Heart right ventricle (tissue), 16 donors: ENCODE measurements at regions not wholly inside any gene's neighbourhood (a gene's known extent, or its start where the extent isn't known, plus 50 kb on each side); places are given as distances from the start of the nearest gene placed in this dataset.
A peak's percentile ranks its signal among the peaks of the same experiment; 100 is the strongest.

Experiments used
- ATAC-seq, 8 donors: fragments of 200-7000 bp; cut with Tn5 transposase; one replicate each; pipeline ENCODE4 v1.9.1; 2020; ENCODE audit warnings: mild to moderate bottlenecking in 8 of 8, moderate library complexity in 8 of 8, moderate number of reproducible peaks in 1 of 8
- DNase-seq, 2 donors: peaks; one replicate each; pipeline ENCODE4 v3.0.0-alpha.2; 2020
- H3K27ac ChIP-seq, 10 donors: fragments of 200-600 bp; sonication (generic) in 2 of 10; one replicate each; pipeline versions ENCODE4 v1.5.0 to v1.8.0; 2020 to 2022; ENCODE audit warnings: mild to moderate bottlenecking in 3 of 10
- H3K27me3 ChIP-seq, 7 donors: fragments of 200-600 bp; one replicate each; pipeline ENCODE4 v1.8.0; 2021 to 2022; ENCODE audit warnings: mild to moderate bottlenecking in 2 of 7
- H3K36me3 ChIP-seq, 9 donors: fragments of 200-600 bp; sonication (generic) in 1 of 9; one replicate each; pipeline versions ENCODE4 v1.5.0 to v1.8.0; 2020 to 2022; ENCODE audit warnings: mild to moderate bottlenecking in 2 of 9
- H3K4me1 ChIP-seq, 9 donors: fragments of 200-600 bp; sonication (generic) in 1 of 9; one replicate each; pipeline versions ENCODE4 v1.5.0 to v1.8.0; 2020 to 2022; ENCODE audit warnings: mild to moderate bottlenecking in 4 of 9
- H3K4me3 ChIP-seq, 10 donors: fragments of 200-600 bp; sonication (generic) in 2 of 10; one replicate each; pipeline versions ENCODE4 v1.5.0 to v1.8.0; 2020 to 2022; ENCODE audit warnings: mild to moderate bottlenecking in 7 of 10, moderate library complexity in 2 of 10
- H3K9me3 ChIP-seq, 11 donors: fragments of 200-600 bp in 10 of 11; sonication (generic) in 2 of 11; one replicate each; pipeline versions ENCODE4 v1.5.0 to v1.8.0; 2013 to 2022; ENCODE audit warnings: mild to moderate bottlenecking in 2 of 11, control low read depth in 1 of 11, moderate library complexity in 1 of 11
- WGBS, 2 donors: extraction: QIAGEN DNeasy Blood & Tissue Kit; methylation state at CpG; one replicate each; pipeline ENCODE4 v1.1.7; 2013; ENCODE audit warnings: inconsistent platforms in 1 of 2; 5-methylcytosine and 5-hydroxymethylcytosine counted together
- intact Hi-C, 10 donors: fragments of 100-400 bp; cut with DNase I; formaldehyde crosslinking; loops; one replicate each; pipeline versions ENCODE4 v1.11.1 to v1.14.2; 2022
- TF ChIP-seq, protein P1 (sequence below), 9 donors: fragments of 200-600 bp; sonication (generic) in 2 of 9; IDR thresholded peaks; one replicate each; pipeline versions ENCODE4 v1.5.0 to v1.8.0; 2021 to 2022; ENCODE audit warnings: antibody characterized with exemption in 9 of 9, mild to moderate bottlenecking in 5 of 9, moderate library complexity in 1 of 9
- donor health status: Arrhythmogenic right ventricular cardiomyopathy.
- donor health status: ischemic (EF 13 %, LVEDD 7.1; RV severe dilation, severe dysfunction).
- donor health status: healthy with polysubstance abuse.
- donor health status: DM: no; HTN: yes; CAD: no.
- donor health status: DM: no; HTN: no; CAD: no.
- donor health status: ischemic (EF 25% LVEDD 6.9; RV normal size, moderate dysfunction).
- donor health status: ischemic (EF 25% LVEDD 5.7; RV mildly dilated, moderate dysfunction).
- donor health status: healthy.
- donor health status: DM: yes; HTN: yes; CAD: no.
- donor health status: Ischemic cardiomyopathy.
- donor health status: ischemic (EF 35%, LVEDD 5.7; RV mildly dilated, moderate dysfunction).
- donor health status: nonischemic (EF 11% LVEDD 7.7; RV severe dilation, severe dysfunction).
- donor health status: DM: yes; HTN: yes; CAD: no.
- donor health status: PGD.
- donor health status: ischemic (EF 29% LVEDD 5.4; RV normal size, mild dysfunction).
- donor health status: nonischemic (EF 23%, LVEDD 6.1; RV moderate dilation, normal function).

DNA sequence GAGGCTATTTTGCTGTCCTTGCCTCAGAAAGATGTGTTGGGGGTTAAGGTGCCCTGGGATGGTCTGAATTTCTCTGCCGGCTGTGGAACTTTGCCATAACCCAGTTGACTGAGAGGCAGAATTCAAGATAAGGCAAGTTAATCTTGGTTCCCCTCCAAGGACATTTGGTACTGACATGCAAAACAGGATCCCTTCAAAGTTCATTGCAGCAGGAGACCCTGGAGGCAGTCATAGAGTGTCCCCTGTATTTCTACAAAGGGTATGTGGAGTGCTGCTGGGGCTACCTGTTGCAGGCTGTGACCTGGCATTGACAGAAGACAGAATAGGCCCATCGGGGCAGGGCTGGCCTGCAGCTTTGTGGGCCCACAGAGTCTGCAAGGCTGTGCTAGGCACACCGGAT lies 135.6 kb upstream of the IRX3 start:
- Histone ChIP-seq H3K36me3 (no peaks in the 10 kb centered on the region), H3K4me3 (no peak overlapping the region), H3K27me3 (no peaks in the 10 kb centered on the region), H3K4me1 (peaks cover 0 to 33% (median 10%) of the 10 kb centered on the region in 9 donors), H3K9me3 (no peaks in the 10 kb centered on the region), H3K27ac (peak overlapping the region in 9 of 10 donors; percentile 52 to 84 (median 74))
- DNase-seq (peak; percentile 37 to 46), ATAC-seq (peak; percentile 34 to 95 (median 88))
- TF ChIP-seq, protein P1, sequence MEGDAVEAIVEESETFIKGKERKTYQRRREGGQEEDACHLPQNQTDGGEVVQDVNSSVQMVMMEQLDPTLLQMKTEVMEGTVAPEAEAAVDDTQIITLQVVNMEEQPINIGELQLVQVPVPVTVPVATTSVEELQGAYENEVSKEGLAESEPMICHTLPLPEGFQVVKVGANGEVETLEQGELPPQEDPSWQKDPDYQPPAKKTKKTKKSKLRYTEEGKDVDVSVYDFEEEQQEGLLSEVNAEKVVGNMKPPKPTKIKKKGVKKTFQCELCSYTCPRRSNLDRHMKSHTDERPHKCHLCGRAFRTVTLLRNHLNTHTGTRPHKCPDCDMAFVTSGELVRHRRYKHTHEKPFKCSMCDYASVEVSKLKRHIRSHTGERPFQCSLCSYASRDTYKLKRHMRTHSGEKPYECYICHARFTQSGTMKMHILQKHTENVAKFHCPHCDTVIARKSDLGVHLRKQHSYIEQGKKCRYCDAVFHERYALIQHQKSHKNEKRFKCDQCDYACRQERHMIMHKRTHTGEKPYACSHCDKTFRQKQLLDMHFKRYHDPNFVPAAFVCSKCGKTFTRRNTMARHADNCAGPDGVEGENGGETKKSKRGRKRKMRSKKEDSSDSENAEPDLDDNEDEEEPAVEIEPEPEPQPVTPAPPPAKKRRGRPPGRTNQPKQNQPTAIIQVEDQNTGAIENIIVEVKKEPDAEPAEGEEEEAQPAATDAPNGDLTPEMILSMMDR (IDR thresholded peaks at IDR 0.05), result no peak
- intact Hi-C loops, result loop anchor here in 4 of 10 donors (1.0 to 10.0 kb wide), 4 partner anchors 24 to 83 kb away; no protein-coding TSS in a partner anchor
- 25 to 52% methylated on average over 3 of the region's 3 CpGs for WGBS, 2 donors

DNA sequence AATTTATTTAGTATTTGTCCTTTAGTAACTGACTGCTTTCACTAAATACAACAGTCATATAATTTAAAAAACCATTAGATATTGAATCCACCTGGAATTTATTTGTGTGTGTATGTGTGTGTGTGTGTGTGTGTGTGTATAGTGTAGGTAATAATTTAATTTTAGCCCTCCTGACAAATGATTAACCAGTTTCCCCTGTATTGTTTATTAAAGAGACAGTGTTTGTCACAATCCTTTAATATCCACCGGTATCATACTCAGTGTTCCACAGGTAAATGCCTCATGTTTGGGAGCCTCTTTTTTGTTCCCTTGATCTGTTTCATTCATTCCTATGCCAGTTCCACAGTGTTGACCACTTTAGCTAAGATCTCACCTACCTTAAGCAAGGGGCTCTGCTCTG lies 134.6 kb upstream of the IRX3 start:
- Histone ChIP-seq H3K4me3 (no peak overlapping the region), H3K9me3 (no peaks in the 10 kb centered on the region), H3K27me3 (no peaks in the 10 kb centered on the region), H3K4me1 (peaks cover 0 to 31% (median 10%) of the 10 kb centered on the region in 9 donors), H3K36me3 (no peaks in the 10 kb centered on the region), H3K27ac (peak overlapping the region in 6 of 10 donors; percentile 9 to 81 (median 74))
- TF ChIP-seq, protein P1 (IDR thresholded peaks at IDR 0.05), result no peak
- intact Hi-C loops, result loop anchor here in 3 of 10 donors (5.0 to 10.0 kb wide), 3 partner anchors 56 to 84 kb away; no protein-coding TSS in a partner anchor
- DNase-seq (no peak), ATAC-seq (no peak)
- 83% methylated on average over 1 of the region's 1 CpG for WGBS, 2 donors

DNA sequence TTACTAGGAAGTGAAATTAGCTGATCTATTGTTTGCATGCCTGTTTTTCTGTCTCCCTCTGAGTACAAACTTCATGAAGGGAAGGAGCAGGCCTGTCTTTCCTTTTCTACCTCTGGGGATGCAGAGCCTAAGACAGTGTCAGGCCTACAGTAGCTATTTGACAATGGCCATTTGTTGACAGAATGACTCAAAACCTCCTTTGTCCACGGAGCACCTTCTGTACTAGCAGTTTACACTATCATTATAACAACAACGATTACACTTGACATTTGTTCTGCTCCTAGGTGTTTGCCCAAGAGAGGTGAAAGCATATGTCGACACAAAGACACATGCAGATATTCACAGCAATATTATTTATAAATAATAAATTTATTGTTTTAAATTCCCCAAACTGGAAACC lies 132.3 kb upstream of the IRX3 start:
- H3K4me1 ChIP-seq, result peaks cover 0 to 29% (median 10%) of the 10 kb centered on the region in 9 donors
- ATAC-seq, result no peak
- DNase-seq, result no peak
- peaks cover 0 to 4% (median 0%) of the 10 kb centered on the region in 11 donors for H3K9me3 ChIP-seq
- H3K4me3 ChIP-seq, result no peak overlapping the region
- H3K36me3 ChIP-seq, result no peaks in the 10 kb centered on the region
- H3K27me3 ChIP-seq, result no peaks in the 10 kb centered on the region
- intact Hi-C loops, result loop anchor here in 2 of 10 donors (10.0 kb wide), 2 partner anchors 134 to 506 kb away; partner anchors contain the start of gene IRX3 (in 1 of the 2)
- H3K27ac ChIP-seq, result no peak overlapping the region
- TF ChIP-seq, protein P1 (IDR thresholded peaks at IDR 0.05), result no peak
- 42 to 45% methylated on average over 3 of the region's 3 CpGs for WGBS, 2 donors

DNA sequence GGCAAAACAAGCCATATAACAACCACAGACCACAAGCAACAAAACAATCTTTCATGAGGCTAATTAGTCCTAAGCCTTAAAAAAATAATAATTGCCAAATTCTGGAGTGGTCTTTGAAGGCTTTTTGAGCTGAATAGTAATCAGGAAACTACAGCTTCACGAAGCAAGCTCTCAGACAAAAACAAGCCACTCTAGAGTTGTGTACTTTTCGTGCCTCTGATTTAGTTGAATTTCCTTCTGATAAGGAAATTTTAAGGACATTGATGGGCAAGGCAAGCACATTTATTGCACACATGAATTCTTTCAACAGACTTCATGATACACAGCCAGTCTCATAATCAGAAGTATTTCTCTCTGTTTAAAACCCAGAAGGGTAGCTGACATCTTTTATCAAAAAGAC lies 130.8 kb upstream of the IRX3 start:
- H3K4me1 ChIP-seq, result peaks cover 0 to 31% (median 6%) of the 10 kb centered on the region in 9 donors
- intact Hi-C loops, result loop anchor here in 2 of 10 donors (10.0 kb wide), 2 partner anchors 133 to 507 kb away; partner anchors contain the start of gene IRX3 (in 1 of the 2)
- H3K27me3 ChIP-seq, result no peaks in the 10 kb centered on the region
- WGBS, 2 donors, result 37 to 49% methylated on average over 2 of the region's 2 CpGs
- H3K9me3 ChIP-seq, result peaks cover 0 to 4% (median 0%) of the 10 kb centered on the region in 11 donors
- ATAC-seq, result no peak
- H3K36me3 ChIP-seq, result no peaks in the 10 kb centered on the region
- TF ChIP-seq, protein P1 (IDR thresholded peaks at IDR 0.05), result no peak
- no peak for DNase-seq
- peak overlapping the region in 1 of 10 donors; percentile 31 for H3K27ac ChIP-seq
- H3K4me3 ChIP-seq, result no peak overlapping the region
